KG1 (cell line): ENCODE measurements at regions not wholly inside any gene's neighbourhood (a gene's known extent, or its start where the extent isn't known, plus 50 kb on each side); places are given as distances from the start of the nearest gene placed in this dataset.
"Not testable (repeated sequence)": the region's sequence is repeated elsewhere in the genome, so short reads cannot be mapped to it uniquely, and the experiment has no call there.

ENCODE experiments used
- DNase-seq: peaks from one replicate; lab custom pipeline; 2025; lab: John Stamatoyannopoulos, UW

- DNase-seq = no peak
Measured at GRCh38 chr3:166446291-166446690, 609.1 kb upstream of the BCHE start.

- no peak for DNase-seq
Measured at GRCh38 chr3:166445865-166446264, 608.6 kb upstream of the BCHE start.

GRCh38 chr3:166444756-166445155 lies 607.5 kb upstream of the BCHE start:
- no peak for DNase-seq

GRCh38 chr3:166444336-166444735 lies 607.1 kb upstream of the BCHE start:
- DNase-seq = no peak

- no peak for DNase-seq
Measured at GRCh38 chr3:166435469-166436057, 598.3 kb upstream of the BCHE start.

GRCh38 chr3:166433060-166433459 lies 595.8 kb upstream of the BCHE start:
- DNase-seq = no peak

GRCh38 chr3:166425900-166426611 lies 588.8 kb upstream of the BCHE start:
- no peak for DNase-seq

- DNase-seq = no peak
Measured at GRCh38 chr3:166425021-166425420, 587.8 kb upstream of the BCHE start.

GRCh38 chr3:166423824-166424513 lies 586.7 kb upstream of the BCHE start:
- DNase-seq = not testable (repeated sequence)

- no peak for DNase-seq
Measured at GRCh38 chr3:166422556-166422955, 585.3 kb upstream of the BCHE start.

- DNase-seq = no peak
Measured at GRCh38 chr3:166420071-166420470, 582.8 kb upstream of the BCHE start.

- no peak for DNase-seq
Measured at GRCh38 chr3:166405896-166406295, 568.7 kb upstream of the BCHE start.

GRCh38 chr3:166405465-166405864 lies 568.2 kb upstream of the BCHE start:
- DNase-seq = no peak

GRCh38 chr3:166390303-166390702 lies 553.1 kb upstream of the BCHE start:
- no peak for DNase-seq

- DNase-seq = no peak
Measured at GRCh38 chr3:166388321-166388720, 551.1 kb upstream of the BCHE start.

- DNase-seq = no peak
Measured at GRCh38 chr3:166372571-166373106, 535.4 kb upstream of the BCHE start.

GRCh38 chr3:166367947-166368533 lies 530.8 kb upstream of the BCHE start:
- DNase-seq = no peak

GRCh38 chr3:166362698-166363097 lies 525.5 kb upstream of the BCHE start:
- no peak for DNase-seq

GRCh38 chr3:166360720-166361119 lies 523.5 kb upstream of the BCHE start:
- no peak for DNase-seq

GRCh38 chr3:166351461-166351860 lies 514.2 kb upstream of the BCHE start:
- DNase-seq = no peak

- DNase-seq = no peak
Measured at GRCh38 chr3:166340604-166341266, 503.5 kb upstream of the BCHE start.

- DNase-seq = no peak
Measured at GRCh38 chr3:166324401-166324800, 487.2 kb upstream of the BCHE start.
